SK-N-MC (cell line): ENCODE measurements at regions not wholly inside any gene's neighbourhood (a gene's known extent, or its start where the extent isn't known, plus 50 kb on each side); places are given as distances from the start of the nearest gene placed in this dataset.

Experiments
- EZH2 ChIP-seq: fragments of 200-600 bp; sonication (generic); IDR thresholded peaks from one replicate; pipeline ENCODE4 v1.6.1; 2017; ENCODE audit warnings: antibody characterized with exemption
- POLR2AphosphoS5 ChIP-seq: IDR thresholded peaks from 2 replicates; pipeline ENCODE4 v1.6.1; 2012; ENCODE audit warnings: mild to moderate bottlenecking, low read depth, low read length, borderline replicate concordance

DNA sequence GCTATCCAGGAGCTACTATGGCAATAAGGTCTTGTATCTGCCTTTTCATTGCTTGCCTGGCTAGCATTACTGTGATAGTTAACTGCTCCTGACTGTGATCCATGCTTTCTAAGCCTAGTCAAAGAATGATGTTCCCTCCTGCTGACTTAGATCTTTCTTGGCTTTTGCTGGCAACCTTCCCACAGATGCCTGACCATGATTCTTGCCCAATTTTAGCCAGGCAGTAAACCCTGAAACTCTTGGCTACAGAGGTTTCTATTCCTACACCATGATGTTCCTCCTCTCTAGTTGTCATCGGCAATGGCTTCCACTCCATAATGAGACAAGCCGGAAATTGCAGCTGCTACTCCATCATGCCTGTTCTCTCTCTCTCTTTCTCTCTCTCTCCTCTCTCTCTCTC, 238.1 kb downstream of the HAO1 start:
- TF ChIP-seq EZH2 (no peak), POLR2AphosphoS5 (no peak)
